ENCODE measurements at regions not wholly inside any gene's neighbourhood (a gene's known extent, or its start where the extent isn't known, plus 50 kb on each side); places are given as distances from the start of the nearest gene placed in this dataset.
"Not testable (repeated sequence)": the region's sequence is repeated elsewhere in the genome, so short reads cannot be mapped to it uniquely, and the experiment has no call there.

GRCh38 chr13:22861958-22862466 is 318.8 kb upstream of the SGCG start:
- Histone ChIP-seq H3K4me3 (ENCODE audit: low read depth, low read length) (no peak overlapping the region), H3K36me3 (ENCODE audit: control insufficient read depth, insufficient read depth, low read length) (no peaks in the 10 kb centered on the region), H3K4me1 (ENCODE audit: control insufficient read depth, insufficient read depth, low read length) (no peaks in the 10 kb centered on the region), H3K27ac (ENCODE audit: low read depth, low read length) (no peak overlapping the region), H3K9me3 (ENCODE audit: control insufficient read depth, insufficient read depth, low read depth, low read length) (peaks cover 12% of the 10 kb centered on the region), H3K27me3 (ENCODE audit: control insufficient read depth, insufficient read depth, low read length) (no peaks in the 10 kb centered on the region), H3K9ac (ENCODE audit: low read length) (no peak overlapping the region)

- Histone ChIP-seq H3K4me1 (ENCODE audit: control insufficient read depth, insufficient read depth, low read length) (no peaks in the 10 kb centered on the region), H3K9ac (ENCODE audit: low read length) (no peak overlapping the region), H3K4me3 (ENCODE audit: low read depth, low read length) (no peak overlapping the region), H3K27me3 (ENCODE audit: control insufficient read depth, insufficient read depth, low read length) (no peaks in the 10 kb centered on the region), H3K9me3 (ENCODE audit: control insufficient read depth, insufficient read depth, low read depth, low read length) (peaks cover 12% of the 10 kb centered on the region), H3K27ac (ENCODE audit: low read depth, low read length) (no peak overlapping the region), H3K36me3 (ENCODE audit: control insufficient read depth, insufficient read depth, low read length) (no peaks in the 10 kb centered on the region)
Measured at GRCh38 chr13:22862478-22862877, 318.3 kb upstream of the SGCG start.

GRCh38 chr13:22866221-22866620 is 314.6 kb upstream of the SGCG start:
- no peak overlapping the region for H3K9ac ChIP-seq (ENCODE audit: low read length)
- H3K9me3 ChIP-seq (ENCODE audit: control insufficient read depth, insufficient read depth, low read depth, low read length), result peaks cover 20% of the 10 kb centered on the region
- no peak overlapping the region for H3K4me3 ChIP-seq (ENCODE audit: low read depth, low read length)
- H3K4me1 ChIP-seq (ENCODE audit: control insufficient read depth, insufficient read depth, low read length), result no peaks in the 10 kb centered on the region
- H3K27ac ChIP-seq (ENCODE audit: low read depth, low read length), result no peak overlapping the region
- no peaks in the 10 kb centered on the region for H3K27me3 ChIP-seq (ENCODE audit: control insufficient read depth, insufficient read depth, low read length)
- no peaks in the 10 kb centered on the region for H3K36me3 ChIP-seq (ENCODE audit: control insufficient read depth, insufficient read depth, low read length)

- Histone ChIP-seq H3K27ac (ENCODE audit: low read depth, low read length) (no peak overlapping the region), H3K4me3 (ENCODE audit: low read depth, low read length) (no peak overlapping the region; the same call in 1 of the 2 replicates), H3K9ac (ENCODE audit: low read length) (no peak overlapping the region), H3K36me3 (ENCODE audit: control insufficient read depth, insufficient read depth, low read length) (peaks cover 7% of the 10 kb centered on the region; the same call in 1 of the 2 replicates), H3K9me3 (ENCODE audit: control insufficient read depth, insufficient read depth, low read depth, low read length) (peaks cover 52% of the 10 kb centered on the region), H3K4me1 (ENCODE audit: control insufficient read depth, insufficient read depth, low read length) (no peaks in the 10 kb centered on the region), H3K27me3 (ENCODE audit: control insufficient read depth, insufficient read depth, low read length) (no peaks in the 10 kb centered on the region)
Measured at GRCh38 chr13:22871231-22871630, 309.5 kb upstream of the SGCG start.

- Histone ChIP-seq H3K9ac (ENCODE audit: low read length) (no peak overlapping the region), H3K36me3 (ENCODE audit: control insufficient read depth, insufficient read depth, low read length) (peaks cover 7% of the 10 kb centered on the region; the same call in 1 of the 2 replicates), H3K27ac (ENCODE audit: low read depth, low read length) (no peak overlapping the region), H3K4me1 (ENCODE audit: control insufficient read depth, insufficient read depth, low read length) (peaks cover 9% of the 10 kb centered on the region; the same call in 1 of the 2 replicates), H3K27me3 (ENCODE audit: control insufficient read depth, insufficient read depth, low read length) (no peaks in the 10 kb centered on the region), H3K9me3 (ENCODE audit: control insufficient read depth, insufficient read depth, low read depth, low read length) (peaks cover 51% of the 10 kb centered on the region), H3K4me3 (ENCODE audit: low read depth, low read length) (no peak overlapping the region)
Measured at GRCh38 chr13:22874839-22875238, 305.9 kb upstream of the SGCG start.

- Histone ChIP-seq H3K27ac (ENCODE audit: low read depth, low read length) (no peak overlapping the region), H3K36me3 (ENCODE audit: control insufficient read depth, insufficient read depth, low read length) (peaks cover 6% of the 10 kb centered on the region; the same call in 1 of the 2 replicates), H3K9me3 (ENCODE audit: control insufficient read depth, insufficient read depth, low read depth, low read length) (peaks cover 26% of the 10 kb centered on the region), H3K4me1 (ENCODE audit: control insufficient read depth, insufficient read depth, low read length) (peaks cover 25% of the 10 kb centered on the region), H3K9ac (ENCODE audit: low read length) (no peak overlapping the region), H3K27me3 (ENCODE audit: control insufficient read depth, insufficient read depth, low read length) (no peaks in the 10 kb centered on the region), H3K4me3 (ENCODE audit: low read depth, low read length) (no peak overlapping the region)
Measured at GRCh38 chr13:22877421-22877820, 303.4 kb upstream of the SGCG start.

- peaks cover 4% of the 10 kb centered on the region; the same call in 1 of the 2 replicates for H3K36me3 ChIP-seq (ENCODE audit: control insufficient read depth, insufficient read depth, low read length)
- peak overlapping the region; percentile 43 for H3K4me3 ChIP-seq (ENCODE audit: low read depth, low read length)
- H3K9ac ChIP-seq (ENCODE audit: low read length), result peak overlapping the region; percentile 93
- no peaks in the 10 kb centered on the region for H3K27me3 ChIP-seq (ENCODE audit: control insufficient read depth, insufficient read depth, low read length)
- peaks cover 7% of the 10 kb centered on the region for H3K9me3 ChIP-seq (ENCODE audit: control insufficient read depth, insufficient read depth, low read depth, low read length)
- peaks cover 45% of the 10 kb centered on the region for H3K4me1 ChIP-seq (ENCODE audit: control insufficient read depth, insufficient read depth, low read length)
- peak overlapping the region; percentile 99 for H3K27ac ChIP-seq (ENCODE audit: low read depth, low read length)
Measured at GRCh38 chr13:22880741-22881720, 299.7 kb upstream of the SGCG start.

GRCh38 chr13:22881721-22882608 is 298.8 kb upstream of the SGCG start:
- H3K36me3 ChIP-seq (ENCODE audit: control insufficient read depth, insufficient read depth, low read length); H3K27me3 ChIP-seq (ENCODE audit: control insufficient read depth, insufficient read depth, low read length): not testable (repeated sequence)
- Histone ChIP-seq H3K4me1 (ENCODE audit: control insufficient read depth, insufficient read depth, low read length) (peaks cover 45% of the 10 kb centered on the region), H3K27ac (ENCODE audit: low read depth, low read length) (peak overlapping the region; percentile 99), H3K4me3 (ENCODE audit: low read depth, low read length) (peak overlapping the region; percentile 43), H3K9ac (ENCODE audit: low read length) (peak overlapping the region; percentile 93), H3K9me3 (ENCODE audit: control insufficient read depth, insufficient read depth, low read depth, low read length) (peaks cover 11% of the 10 kb centered on the region)

- H3K27ac ChIP-seq (ENCODE audit: low read depth, low read length), result peak overlapping the region; percentile 99
- peak overlapping the region; percentile 93 for H3K9ac ChIP-seq (ENCODE audit: low read length)
- H3K4me3 ChIP-seq (ENCODE audit: low read depth, low read length), result peak overlapping the region; percentile 61; the same call in 1 of the 2 replicates
Measured at GRCh38 chr13:22883262-22883840, 297.4 kb upstream of the SGCG start.

GRCh38 chr13:22883956-22884355 is 296.8 kb upstream of the SGCG start:
- Histone ChIP-seq H3K27ac (ENCODE audit: low read depth, low read length) (peak overlapping the region; percentile 99; the same call in 1 of the 2 replicates), H3K4me3 (ENCODE audit: low read depth, low read length) (peak overlapping the region; percentile 61; the same call in 1 of the 2 replicates), H3K27me3 (ENCODE audit: control insufficient read depth, insufficient read depth, low read length) (no peaks in the 10 kb centered on the region), H3K36me3 (ENCODE audit: control insufficient read depth, insufficient read depth, low read length) (peaks cover 19% of the 10 kb centered on the region; the same call in 1 of the 2 replicates), H3K4me1 (ENCODE audit: control insufficient read depth, insufficient read depth, low read length) (peaks cover 44% of the 10 kb centered on the region), H3K9ac (ENCODE audit: low read length) (peak overlapping the region; percentile 93), H3K9me3 (ENCODE audit: control insufficient read depth, insufficient read depth, low read depth, low read length) (peaks cover 12% of the 10 kb centered on the region; the same call in 1 of the 2 replicates)

More at GRCh38 chr13:22883262-22883840, 297.4 kb upstream of the SGCG start:
- Histone ChIP-seq H3K9me3 (ENCODE audit: control insufficient read depth, insufficient read depth, low read depth, low read length) (peaks cover 11% of the 10 kb centered on the region; the same call in 1 of the 2 replicates), H3K4me1 (ENCODE audit: control insufficient read depth, insufficient read depth, low read length) (peaks cover 45% of the 10 kb centered on the region), H3K27me3 (ENCODE audit: control insufficient read depth, insufficient read depth, low read length) (no peaks in the 10 kb centered on the region), H3K36me3 (ENCODE audit: control insufficient read depth, insufficient read depth, low read length) (peaks cover 19% of the 10 kb centered on the region; the same call in 1 of the 2 replicates)
